ENCODE measurements at regions not wholly inside any gene's neighbourhood (a gene's known extent, or its start where the extent isn't known, plus 50 kb on each side); places are given as distances from the start of the nearest gene placed in this dataset.

- no peak overlapping the region for H2BK20ac ChIP-seq (ENCODE audit: low read length)
- H2BK12ac ChIP-seq (ENCODE audit: low read depth, low read length) = no peak overlapping the region
- H2BK120ac ChIP-seq (replicated peaks; ENCODE audit: low read depth, low read length) = no peak overlapping the region
- H4K20me1 ChIP-seq (replicated peaks in 1 of 2; ENCODE audit: control insufficient read depth in 1 of 2, insufficient read depth in 2 of 2, low read length in 2 of 2) = no peaks in the 10 kb centered on the region
- 92% methylated on average over 2 of the region's 2 CpGs; no CpG with 5 or more reads in 1 of the 2 experiments for WGBS, 2 experiments (ENCODE audit: extremely low coverage in 1 of 2, insufficient coverage in 1 of 2, insufficient read length in 1 of 2, insufficient replicate concordance in 2 of 2, low coverage in 1 of 2, low lambda C conversion rate in 2 of 2, missing lambda C conversion rate in 1 of 2)
- H3K23me2 ChIP-seq (ENCODE audit: low read depth, low read length) = no peaks in the 10 kb centered on the region
- no peaks in the 10 kb centered on the region for H3K9me3 ChIP-seq (ENCODE audit: insufficient read depth in 2 of 2, low read depth in 1 of 2, low read length in 1 of 2)
- no peak overlapping the region for H3K4ac ChIP-seq (replicated peaks; ENCODE audit: insufficient read length, low read depth, low read length)
- H3K9ac ChIP-seq (replicated peaks in 1 of 4; ENCODE audit: extremely low read depth in 1 of 4, low read depth in 3 of 4, low read length in 3 of 4) = no peak overlapping the region
- CTCF ChIA-PET (ENCODE audit: partially characterized antibody) = no interaction called here
- no peak overlapping the region for H2BK15ac ChIP-seq (ENCODE audit: low read length)
- no peak overlapping the region for H3K4me3 ChIP-seq (ENCODE audit: extremely low read depth in 1 of 4, insufficient read depth in 2 of 4, low read depth in 3 of 4, low read length in 4 of 4)
- POLR2A ChIA-PET (ENCODE audit: partially characterized antibody) = no interaction called here
- DNase-seq (ENCODE audit: low read depth in 1 of 2, low spot score in 2 of 2) (no peak), FAIRE-seq (no peak)
- H3K79me1 ChIP-seq (ENCODE audit: low read depth, low read length) = no peaks in the 10 kb centered on the region
- no peaks in the 10 kb centered on the region for H3K79me2 ChIP-seq (ENCODE audit: control insufficient read depth in 1 of 2, insufficient read depth in 2 of 2, low read length in 2 of 2)
- H3K56ac ChIP-seq (replicated peaks; ENCODE audit: insufficient read length, low read depth, low read length) = no peak overlapping the region
- no peaks in the 10 kb centered on the region for H3K4me1 ChIP-seq (replicated peaks in 1 of 4; ENCODE audit: control insufficient read depth in 3 of 4, insufficient read depth in 4 of 4, low read length in 3 of 4)
- TF ChIP-seq CBX5 (IDR thresholded peaks at IDR 0.05; ENCODE audit: low read depth, low read length) (no peak), NANOG (IDR thresholded peaks at IDR 0.05; ENCODE audit: insufficient read depth, low read depth, low read length, poor library complexity, severe bottlenecking) (no peak), SP2 (IDR thresholded peaks at IDR 0.05; ENCODE audit: low read length) (no peak), POLR2A (IDR thresholded peaks at IDR 0.05; ENCODE audit: control extremely low read depth in 1 of 2, low read depth in 2 of 2, low read length in 2 of 2) (no peak), BACH1 (IDR thresholded peaks at IDR 0.05; ENCODE audit: low read length) (no peak), POU5F1 (IDR thresholded peaks at IDR 0.05; ENCODE audit: low read depth, low read length) (no peak), KDM1A (IDR thresholded peaks at IDR 0.05; ENCODE audit: borderline replicate concordance, low read length) (no peak), BCL11A (IDR thresholded peaks at IDR 0.05; ENCODE audit: low read depth in 2 of 2, low read length in 2 of 2) (no peak)
- H3K14ac ChIP-seq (ENCODE audit: insufficient read length) = no peak overlapping the region
- no peak overlapping the region for H3K27ac ChIP-seq (ENCODE audit: low read depth, low read length)
- no peaks in the 10 kb centered on the region for H3K27me3 ChIP-seq (replicated peaks in 1 of 4; ENCODE audit: control insufficient read depth in 3 of 4, extremely low read depth in 1 of 4, insufficient read depth in 3 of 4, low read length in 3 of 4)
- H2AK5ac ChIP-seq (ENCODE audit: low read depth, low read length) = no peak overlapping the region
- H3K4me2 ChIP-seq (ENCODE audit: insufficient read depth in 1 of 2, low read depth in 2 of 2, low read length in 2 of 2) = no peak overlapping the region
- no peak overlapping the region for H4K5ac ChIP-seq (ENCODE audit: insufficient read length, low read depth, low read length)
- no peak overlapping the region for H4K91ac ChIP-seq (replicated peaks; ENCODE audit: insufficient read length, low read length)
- no peak overlapping the region for H2BK5ac ChIP-seq (ENCODE audit: low read depth, low read length)
- no peak overlapping the region for H3K23ac ChIP-seq (ENCODE audit: insufficient read length)
- no peak overlapping the region for H4K8ac ChIP-seq (ENCODE audit: extremely low read depth, insufficient read depth, low read length)
- no peak overlapping the region for H3K18ac ChIP-seq (ENCODE audit: extremely low read depth, low read length)
- H3K36me3 ChIP-seq (ENCODE audit: control insufficient read depth in 2 of 4, insufficient read depth in 4 of 4, low read length in 3 of 4) = no peaks in the 10 kb centered on the region
- H2AFZ ChIP-seq (ENCODE audit: low read length) = 0 out of 2 replicates have a peak overlapping the region, but pooled peaks have one; percentile 71
Measured at GRCh38 chr6:67361264-67361663, 1273.8 kb upstream of the ADGRB3 start.

All from H1 (cell line).